T-helper 1 cell treated with Interleukin-12 subunit alpha and Interleukin-12 subunit beta and Interleukin-4 antibody, amounts not matched to agents 30 μg/mL and 1 μg/mL, for 36 hours (primary cell): ENCODE measurements at regions not wholly inside any gene's neighbourhood (a gene's known extent, or its start where the extent isn't known, plus 50 kb on each side); places are given as distances from the start of the nearest gene placed in this dataset.

Experiments
- H3K27ac Mint-ChIP-seq: one replicate; pipeline ENCODE4 v1.8.0; 2021; ENCODE audit warnings: mild to moderate bottlenecking, mixed read lengths
- H3K27me3 Mint-ChIP-seq: one replicate; pipeline ENCODE4 v1.8.0; 2021; ENCODE audit warnings: low read depth, mixed read lengths
- H3K36me3 Mint-ChIP-seq: one replicate; pipeline ENCODE4 v1.8.0; 2021; ENCODE audit warnings: low read depth, mixed read lengths
- H3K4me1 Mint-ChIP-seq: one replicate; pipeline ENCODE4 v1.8.0; 2021; ENCODE audit warnings: low read depth, mixed read lengths
- H3K4me3 Mint-ChIP-seq: one replicate; pipeline ENCODE4 v1.8.0; 2021; ENCODE audit warnings: mild to moderate bottlenecking, moderate library complexity, mixed read lengths
- H3K9me3 Mint-ChIP-seq: one replicate; pipeline ENCODE4 v1.8.0; 2021; ENCODE audit warnings: mixed read lengths

GRCh38 chr3:124268355-124268754 lies 276.4 kb upstream of the ROPN1 start:
- Mint-ChIP-seq H3K36me3 (no peaks in the 10 kb centered on the region), H3K9me3 (no peaks in the 10 kb centered on the region), H3K4me3 (no peak overlapping the region), H3K27me3 (no peaks in the 10 kb centered on the region), H3K4me1 (no peaks in the 10 kb centered on the region), H3K27ac (no peak overlapping the region)

- H3K9me3 Mint-ChIP-seq = no peaks in the 10 kb centered on the region
- H3K36me3 Mint-ChIP-seq = no peaks in the 10 kb centered on the region
- no peak overlapping the region for H3K4me3 Mint-ChIP-seq
- no peak overlapping the region for H3K27ac Mint-ChIP-seq
- no peaks in the 10 kb centered on the region for H3K27me3 Mint-ChIP-seq
- H3K4me1 Mint-ChIP-seq = no peaks in the 10 kb centered on the region
Measured at GRCh38 chr3:124269619-124270018, 277.7 kb upstream of the ROPN1 start.

GRCh38 chr3:124272605-124273151 lies 280.8 kb upstream of the ROPN1 start:
- Mint-ChIP-seq H3K4me1 (no peaks in the 10 kb centered on the region), H3K27me3 (no peaks in the 10 kb centered on the region), H3K9me3 (no peaks in the 10 kb centered on the region), H3K27ac (no peak overlapping the region), H3K36me3 (no peaks in the 10 kb centered on the region), H3K4me3 (no peak overlapping the region)

- Mint-ChIP-seq H3K27me3 (no peaks in the 10 kb centered on the region), H3K4me3 (no peak overlapping the region), H3K36me3 (no peaks in the 10 kb centered on the region), H3K27ac (no peak overlapping the region), H3K9me3 (no peaks in the 10 kb centered on the region), H3K4me1 (no peaks in the 10 kb centered on the region)
Measured at GRCh38 chr3:124273651-124274050, 281.7 kb upstream of the ROPN1 start.

GRCh38 chr3:124274051-124274450 lies 282.1 kb upstream of the ROPN1 start:
- H3K4me3 Mint-ChIP-seq = no peak overlapping the region
- no peaks in the 10 kb centered on the region for H3K36me3 Mint-ChIP-seq

GRCh38 chr3:124275412-124275811 lies 283.5 kb upstream of the ROPN1 start:
- Mint-ChIP-seq H3K4me3 (no peak overlapping the region), H3K9me3 (no peaks in the 10 kb centered on the region), H3K27ac (no peak overlapping the region), H3K36me3 (no peaks in the 10 kb centered on the region), H3K4me1 (no peaks in the 10 kb centered on the region), H3K27me3 (no peaks in the 10 kb centered on the region)

More at GRCh38 chr3:124274051-124274450, 282.1 kb upstream of the ROPN1 start:
- H3K4me1 Mint-ChIP-seq = no peaks in the 10 kb centered on the region
- no peaks in the 10 kb centered on the region for H3K9me3 Mint-ChIP-seq
- no peaks in the 10 kb centered on the region for H3K27me3 Mint-ChIP-seq
- H3K27ac Mint-ChIP-seq = no peak overlapping the region

- no peak overlapping the region for H3K4me3 Mint-ChIP-seq
- H3K4me1 Mint-ChIP-seq = no peaks in the 10 kb centered on the region
- H3K27ac Mint-ChIP-seq = no peak overlapping the region
- no peaks in the 10 kb centered on the region for H3K27me3 Mint-ChIP-seq
- no peaks in the 10 kb centered on the region for H3K9me3 Mint-ChIP-seq
- H3K36me3 Mint-ChIP-seq = no peaks in the 10 kb centered on the region
Measured at GRCh38 chr3:124276133-124276532, 284.2 kb upstream of the ROPN1 start.

GRCh38 chr3:124276539-124277143 lies 284.7 kb upstream of the ROPN1 start:
- no peak overlapping the region for H3K27ac Mint-ChIP-seq
- no peaks in the 10 kb centered on the region for H3K9me3 Mint-ChIP-seq
- H3K27me3 Mint-ChIP-seq = peaks cover 1% of the 10 kb centered on the region
- no peaks in the 10 kb centered on the region for H3K36me3 Mint-ChIP-seq
- no peak overlapping the region for H3K4me3 Mint-ChIP-seq
- no peaks in the 10 kb centered on the region for H3K4me1 Mint-ChIP-seq

- H3K9me3 Mint-ChIP-seq = no peaks in the 10 kb centered on the region
- no peak overlapping the region for H3K4me3 Mint-ChIP-seq
- H3K27me3 Mint-ChIP-seq = peaks cover 5% of the 10 kb centered on the region
- no peaks in the 10 kb centered on the region for H3K36me3 Mint-ChIP-seq
- no peaks in the 10 kb centered on the region for H3K4me1 Mint-ChIP-seq
- H3K27ac Mint-ChIP-seq = no peak overlapping the region
Measured at GRCh38 chr3:124277144-124277890, 285.4 kb upstream of the ROPN1 start.

GRCh38 chr3:124281453-124282316 lies 289.8 kb upstream of the ROPN1 start:
- Mint-ChIP-seq H3K27me3 (peaks cover 5% of the 10 kb centered on the region), H3K4me3 (no peak overlapping the region), H3K27ac (peak overlapping the region; percentile 39), H3K9me3 (no peaks in the 10 kb centered on the region), H3K36me3 (no peaks in the 10 kb centered on the region), H3K4me1 (no peaks in the 10 kb centered on the region)

- H3K4me1 Mint-ChIP-seq = no peaks in the 10 kb centered on the region
- H3K27ac Mint-ChIP-seq = no peak overlapping the region
- no peaks in the 10 kb centered on the region for H3K36me3 Mint-ChIP-seq
- peaks cover 9% of the 10 kb centered on the region for H3K27me3 Mint-ChIP-seq
- no peaks in the 10 kb centered on the region for H3K9me3 Mint-ChIP-seq
- no peak overlapping the region for H3K4me3 Mint-ChIP-seq
Measured at GRCh38 chr3:124282751-124283651, 291.1 kb upstream of the ROPN1 start.

- H3K27me3 Mint-ChIP-seq = peaks cover 9% of the 10 kb centered on the region
Measured at GRCh38 chr3:124283652-124284023, 291.7 kb upstream of the ROPN1 start.

GRCh38 chr3:124288996-124289395 lies 297.1 kb upstream of the ROPN1 start:
- Mint-ChIP-seq H3K9me3 (no peaks in the 10 kb centered on the region), H3K4me3 (no peak overlapping the region), H3K4me1 (no peaks in the 10 kb centered on the region), H3K27me3 (peaks cover 17% of the 10 kb centered on the region), H3K27ac (no peak overlapping the region), H3K36me3 (no peaks in the 10 kb centered on the region)

More at GRCh38 chr3:124283652-124284023, 291.7 kb upstream of the ROPN1 start:
- Mint-ChIP-seq H3K4me3 (no peak overlapping the region), H3K9me3 (no peaks in the 10 kb centered on the region), H3K4me1 (no peaks in the 10 kb centered on the region), H3K27ac (no peak overlapping the region), H3K36me3 (no peaks in the 10 kb centered on the region)

- Mint-ChIP-seq H3K36me3 (no peaks in the 10 kb centered on the region), H3K27me3 (peaks cover 17% of the 10 kb centered on the region), H3K4me1 (no peaks in the 10 kb centered on the region), H3K27ac (no peak overlapping the region), H3K9me3 (no peaks in the 10 kb centered on the region), H3K4me3 (no peak overlapping the region)
Measured at GRCh38 chr3:124291008-124291407, 299.1 kb upstream of the ROPN1 start.
